ENCODE measurements at regions not wholly inside any gene's neighbourhood (a gene's known extent, or its start where the extent isn't known, plus 50 kb on each side); places are given as distances from the start of the nearest gene placed in this dataset.
A peak's percentile ranks its signal among the peaks of the same experiment; 100 is the strongest.
"Not testable (repeated sequence)": the region's sequence is repeated elsewhere in the genome, so short reads cannot be mapped to it uniquely, and the experiment has no call there.

- TF ChIP-seq CTCF (IDR thresholded peaks at IDR 0.05; ENCODE audit: low read length, missing control alignments), result no peak
- no peak for DNase-seq (ENCODE audit: low read depth)
- no peak overlapping the region for H3K4me3 ChIP-seq (replicated peaks; ENCODE audit: low read depth, low read length)
Measured at GRCh38 chr4:132797856-132798255, 351.2 kb upstream of the PCDH10 start.

- TF ChIP-seq CTCF (IDR thresholded peaks at IDR 0.05; ENCODE audit: low read length, missing control alignments), result no peak
- no peak for DNase-seq (ENCODE audit: low read depth)
- H3K4me3 ChIP-seq (replicated peaks; ENCODE audit: low read depth, low read length), result no peak overlapping the region
Measured at GRCh38 chr4:132809298-132810032, 339.6 kb upstream of the PCDH10 start.

GRCh38 chr4:132813061-132813460 lies 336.0 kb upstream of the PCDH10 start:
- DNase-seq (ENCODE audit: low read depth); H3K4me3 ChIP-seq (replicated peaks; ENCODE audit: low read depth, low read length): not testable (repeated sequence)

- TF ChIP-seq CTCF (IDR thresholded peaks at IDR 0.05; ENCODE audit: low read length, missing control alignments), result no peak
- H3K4me3 ChIP-seq (replicated peaks; ENCODE audit: low read depth, low read length), result peak overlapping the region; percentile 25
- peak; percentile 2 for DNase-seq (ENCODE audit: low read depth)
Measured at GRCh38 chr4:132818091-132818490, 331.0 kb upstream of the PCDH10 start.

GRCh38 chr4:132823419-132823818 lies 325.7 kb upstream of the PCDH10 start:
- H3K4me3 ChIP-seq (replicated peaks; ENCODE audit: low read depth, low read length), result no peak overlapping the region
- TF ChIP-seq CTCF (IDR thresholded peaks at IDR 0.05; ENCODE audit: low read length, missing control alignments), result no peak
- DNase-seq (ENCODE audit: low read depth), result no peak

- TF ChIP-seq CTCF (IDR thresholded peaks at IDR 0.05; ENCODE audit: low read length, missing control alignments), result no peak
- no peak for DNase-seq (ENCODE audit: low read depth)
- H3K4me3 ChIP-seq (replicated peaks; ENCODE audit: low read depth, low read length), result no peak overlapping the region
Measured at GRCh38 chr4:132824761-132825160, 324.3 kb upstream of the PCDH10 start.

GRCh38 chr4:132827522-132827921 lies 321.6 kb upstream of the PCDH10 start:
- no peak for TF ChIP-seq CTCF (IDR thresholded peaks at IDR 0.05; ENCODE audit: low read length, missing control alignments)
- no peak for DNase-seq (ENCODE audit: low read depth)
- H3K4me3 ChIP-seq (replicated peaks; ENCODE audit: low read depth, low read length), result no peak overlapping the region
